Suppressor macrophage treated with lipopolysaccharide for 4 hours (primary cell): ENCODE measurements at regions not wholly inside any gene's neighbourhood (a gene's known extent, or its start where the extent isn't known, plus 50 kb on each side); places are given as distances from the start of the nearest gene placed in this dataset.

Source experiments
- DNase-seq: peaks from one replicate; pipeline ENCODE4 v3.0.0-alpha.2; 2020

DNA sequence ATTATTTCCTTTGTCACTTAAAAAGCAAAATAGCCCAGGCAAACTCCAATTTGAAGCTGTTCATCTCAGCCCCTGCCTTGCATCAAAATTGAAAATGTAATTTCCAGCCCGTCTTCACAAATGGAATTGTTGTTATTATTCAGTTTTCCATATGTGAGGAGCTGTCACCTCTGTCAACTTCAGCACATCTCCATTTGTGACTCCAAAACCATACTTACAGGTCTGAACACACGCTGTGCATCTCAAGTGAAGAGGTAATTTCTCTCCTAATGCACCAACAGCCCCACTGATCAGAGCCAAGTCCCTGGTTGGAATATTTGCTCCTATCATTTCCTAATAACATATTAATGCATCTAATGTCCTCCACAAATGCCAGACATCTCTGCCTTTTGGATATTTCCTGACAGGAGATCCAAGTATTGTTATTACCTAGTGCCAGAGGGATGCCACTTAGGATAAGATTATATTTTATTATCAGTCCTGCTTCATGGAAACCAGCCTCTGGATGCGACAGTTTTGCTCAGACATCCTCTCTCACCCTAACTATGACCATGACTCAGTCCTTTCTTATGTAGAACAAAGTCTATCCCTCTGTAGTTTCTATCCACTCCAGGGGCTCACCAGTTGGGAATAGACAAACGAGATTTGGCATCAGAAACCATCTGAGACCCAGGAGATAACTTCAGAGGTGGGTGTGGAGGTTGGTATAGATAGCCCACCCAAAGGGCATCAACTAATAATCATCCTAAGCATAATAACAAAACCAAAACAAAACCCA is 379.8 kb downstream of the VPS13C start:
- DNase-seq: no peak

DNA sequence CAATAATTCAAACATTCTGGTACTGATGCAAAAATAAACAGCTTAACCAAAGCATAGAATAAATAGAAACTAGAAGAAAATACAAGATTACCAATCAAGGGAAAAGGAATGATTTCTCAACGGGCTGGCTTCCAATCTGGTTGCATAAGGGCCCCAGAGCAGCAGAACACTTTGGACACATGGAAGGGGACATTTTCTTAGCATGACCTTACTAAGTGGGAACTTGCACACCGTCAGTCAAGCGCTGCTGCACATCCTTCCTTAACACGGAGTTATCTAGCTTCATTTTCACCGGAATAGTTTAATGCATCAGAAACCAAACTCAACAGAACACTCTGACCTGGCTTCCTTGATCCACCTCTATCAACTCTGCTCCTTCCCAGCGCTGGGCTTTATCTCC is 388.5 kb downstream of the VPS13C start:
- no peak for DNase-seq

DNA sequence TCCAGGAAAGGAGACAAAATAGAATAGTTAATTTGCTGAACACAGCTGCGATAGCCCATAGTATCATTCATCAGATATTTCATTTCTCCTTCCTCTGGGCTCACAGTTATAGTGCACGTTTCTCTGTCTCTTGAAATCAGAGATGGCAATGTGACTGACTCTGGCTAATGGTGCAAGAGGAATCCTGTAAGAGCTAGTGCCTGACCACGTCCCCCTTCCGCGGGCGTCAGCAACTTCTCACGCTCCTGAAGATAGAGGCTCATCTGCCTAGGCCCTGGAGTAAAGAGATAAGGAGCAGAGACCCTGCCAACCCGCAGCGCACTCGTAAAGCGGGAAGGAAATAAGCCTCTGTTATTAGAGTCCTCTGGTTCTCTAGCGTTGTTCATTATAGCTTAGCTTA is 391.8 kb downstream of the VPS13C start:
- no peak for DNase-seq

DNA sequence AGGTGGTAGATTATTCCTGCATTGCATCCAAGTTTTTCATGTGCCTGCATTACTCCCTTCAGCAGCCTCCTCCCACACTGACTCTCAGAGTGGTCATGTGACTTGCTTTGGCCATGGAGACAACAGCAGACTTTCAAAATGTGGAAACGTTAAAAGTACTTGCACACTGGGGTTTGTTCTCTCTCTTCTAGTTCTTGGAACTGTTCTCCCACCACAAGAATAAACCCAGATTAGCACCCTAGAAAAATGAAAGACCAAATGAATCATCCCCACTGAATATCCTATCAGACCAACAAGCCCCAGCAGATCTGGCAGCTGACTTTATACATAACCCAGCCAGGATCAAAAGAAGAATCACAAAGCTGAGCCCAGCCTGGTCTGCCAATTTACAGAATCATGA is 398.5 kb downstream of the VPS13C start:
- no peak for DNase-seq

DNA sequence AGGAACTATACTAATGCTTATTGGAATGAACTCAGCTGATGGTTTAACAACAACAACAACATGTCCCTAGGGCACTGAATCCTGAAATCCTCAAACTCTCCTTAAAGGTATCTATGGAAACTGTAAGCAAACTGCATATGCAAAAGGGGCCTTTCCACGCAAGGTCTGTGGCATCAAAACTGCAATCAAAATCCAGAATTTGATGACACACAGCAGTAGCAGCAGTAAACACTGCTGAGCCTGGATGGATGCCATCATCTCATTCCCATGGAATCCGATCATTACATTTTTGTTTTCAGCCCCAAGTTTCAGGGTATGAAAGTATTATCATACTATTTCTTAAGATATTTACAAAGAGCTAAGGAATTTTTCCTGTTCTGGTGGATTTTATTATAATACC is 399.7 kb downstream of the VPS13C start:
- no peak for DNase-seq

DNA sequence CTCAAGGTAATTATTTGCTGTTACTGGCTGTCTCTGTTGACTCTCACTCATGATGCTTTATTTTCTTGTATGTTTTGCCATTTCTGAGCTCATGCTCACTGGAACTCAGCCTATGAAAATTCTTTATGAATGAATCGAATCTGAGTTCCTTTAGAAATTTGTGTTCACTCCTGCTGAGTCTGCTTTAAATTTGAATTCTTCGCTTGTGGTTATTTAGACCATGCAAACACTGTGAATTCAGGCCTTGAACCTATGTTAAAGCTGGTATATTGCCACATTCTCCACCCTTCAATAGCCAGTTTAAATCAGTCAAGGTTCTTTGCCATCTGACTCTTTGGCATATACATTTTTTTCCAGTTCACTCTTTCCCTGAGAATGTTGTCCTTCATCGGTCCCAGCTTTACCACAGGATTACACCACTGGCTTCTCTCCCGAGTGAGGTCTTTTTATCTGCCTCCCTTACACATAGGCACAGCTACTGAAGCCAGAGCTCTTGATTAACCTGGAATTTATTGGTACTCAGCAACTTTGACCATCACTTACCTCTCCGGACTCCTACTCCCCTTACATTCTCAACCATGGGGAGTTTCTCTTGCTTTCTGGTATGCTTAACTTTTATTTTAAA is 400.6 kb downstream of the VPS13C start:
- no peak for DNase-seq

DNA sequence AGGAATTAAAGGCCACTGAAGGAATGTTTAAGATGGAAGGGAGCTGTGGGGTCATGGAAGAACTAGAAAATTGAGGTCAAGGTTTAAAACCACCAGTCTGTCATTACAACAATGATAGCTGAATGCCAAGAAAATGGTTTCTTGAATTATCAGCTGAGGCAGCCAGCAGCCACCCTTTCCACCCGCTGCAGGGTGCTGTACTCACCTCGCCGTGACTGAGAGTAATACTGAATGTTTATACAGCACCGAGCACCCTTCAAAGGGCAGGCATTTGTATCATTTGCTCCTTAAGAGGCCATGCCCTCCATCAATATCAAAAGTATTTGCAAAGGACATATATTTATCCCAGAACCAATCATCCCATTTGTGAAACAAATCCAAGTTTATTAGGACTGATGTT is 402.8 kb downstream of the VPS13C start:
- DNase-seq: no peak

DNA sequence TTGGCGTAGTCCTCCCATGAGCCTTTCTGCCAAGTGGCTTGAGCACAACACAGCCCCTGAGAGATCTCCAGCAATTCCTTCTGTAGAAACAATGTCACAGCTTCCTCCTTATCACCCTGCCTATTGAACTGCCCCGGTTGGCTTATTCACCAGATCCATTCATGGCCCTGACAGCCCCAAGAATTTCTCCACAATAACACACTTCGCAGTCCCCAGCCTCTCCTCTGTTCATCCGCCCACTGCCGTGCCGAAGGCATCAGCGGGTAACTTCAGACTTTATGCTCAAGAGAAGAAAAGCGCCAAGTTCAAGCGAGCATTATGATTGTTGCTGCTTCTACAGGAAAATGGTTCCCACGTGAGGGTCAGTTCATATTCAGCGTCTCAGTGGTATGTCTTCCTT is 403.9 kb downstream of the VPS13C start:
- DNase-seq: no peak

DNA sequence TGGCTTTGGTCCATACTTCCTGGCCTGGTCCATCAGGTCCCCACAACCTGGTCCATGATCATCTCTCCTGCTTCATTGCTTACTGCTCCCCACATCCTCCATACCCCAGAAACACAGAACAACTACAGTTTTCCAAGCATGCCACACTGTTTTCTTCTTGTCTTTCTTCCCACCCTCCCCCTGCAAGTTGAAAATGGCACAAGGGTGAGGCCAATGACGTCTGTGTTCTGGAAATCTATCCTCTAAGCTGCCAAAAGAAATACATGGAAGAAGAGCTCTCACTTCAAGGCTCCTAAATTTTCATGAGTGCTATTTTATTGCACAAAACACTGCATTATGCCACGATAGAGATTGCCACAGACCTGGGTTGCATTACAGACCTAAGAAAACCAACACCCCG is 404.4 kb downstream of the VPS13C start:
- DNase-seq: no peak

DNA sequence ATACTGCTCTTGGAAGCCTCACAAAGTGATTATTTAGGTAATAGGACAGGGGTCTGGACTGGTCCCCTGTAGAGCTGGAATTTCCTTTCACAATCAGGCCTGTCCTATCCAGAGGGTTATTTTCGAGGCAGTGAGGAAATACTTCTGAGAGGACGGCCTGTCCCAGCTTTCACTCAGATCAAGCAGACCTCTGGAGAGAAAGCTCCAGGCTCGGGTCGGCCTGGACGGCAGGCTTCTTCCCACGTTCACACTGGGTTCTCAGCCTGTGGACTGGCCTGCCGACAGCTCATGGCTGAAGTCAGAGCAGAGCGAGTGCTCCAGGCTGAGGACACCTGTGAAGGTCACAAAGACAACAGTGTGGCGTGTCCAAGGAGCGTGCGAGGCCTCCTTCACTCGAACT is 405.3 kb downstream of the VPS13C start:
- no peak for DNase-seq

DNA sequence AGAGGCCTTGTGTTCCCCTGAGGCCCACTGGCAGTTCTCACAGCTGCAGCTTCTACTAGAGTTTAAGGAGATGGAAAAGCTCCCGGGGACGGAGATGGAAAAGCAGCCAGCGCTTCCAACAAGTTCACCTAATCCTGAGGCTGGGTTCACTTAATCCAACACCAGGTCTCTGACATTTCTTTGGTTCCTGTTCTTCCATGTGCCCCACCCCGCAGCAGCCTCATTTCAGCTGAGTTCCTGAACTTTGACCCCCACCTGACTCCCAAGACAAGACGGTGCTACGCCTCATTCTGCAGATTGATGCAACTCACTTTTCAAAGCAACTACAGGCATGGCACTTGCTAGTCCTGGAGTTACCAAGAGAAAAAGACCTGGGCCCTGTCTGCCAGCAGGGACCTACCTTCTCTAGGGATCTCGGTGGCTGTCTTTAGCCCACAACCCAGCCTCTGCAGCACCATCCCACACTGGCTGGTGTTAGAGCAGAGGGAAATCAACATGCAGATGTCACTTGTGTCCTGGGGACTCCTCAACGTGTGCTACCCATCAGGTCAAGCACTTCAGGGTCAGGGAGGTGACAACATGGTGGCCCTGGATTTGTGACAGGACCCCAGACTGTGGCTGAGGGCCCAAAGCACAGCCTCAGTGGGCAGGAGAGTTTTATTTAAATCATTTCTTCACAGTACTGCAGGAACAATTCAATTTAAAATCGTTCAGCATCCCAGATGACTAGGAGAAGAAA is 406.1 kb downstream of the VPS13C start:
- no peak for DNase-seq

DNA sequence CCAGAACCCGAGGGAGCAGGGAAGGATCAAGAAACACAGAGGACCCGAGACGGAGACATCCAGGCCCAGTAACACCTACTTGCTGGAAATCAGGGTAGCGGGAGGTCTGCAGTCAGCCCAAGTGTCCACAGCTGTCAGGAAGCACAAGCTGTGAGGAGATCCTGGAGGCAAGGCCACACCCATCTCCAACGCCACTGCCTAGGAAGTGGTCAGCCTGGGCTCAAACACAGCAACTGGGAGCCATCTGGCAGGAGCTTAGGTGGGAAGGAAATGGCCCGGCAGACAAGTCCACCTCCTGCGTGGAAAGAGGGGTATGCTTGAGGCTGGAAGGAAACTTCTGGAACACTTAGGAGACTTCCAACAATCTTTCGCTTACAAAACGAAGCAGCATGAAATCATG is 407.1 kb downstream of the VPS13C start:
- DNase-seq: no peak

DNA sequence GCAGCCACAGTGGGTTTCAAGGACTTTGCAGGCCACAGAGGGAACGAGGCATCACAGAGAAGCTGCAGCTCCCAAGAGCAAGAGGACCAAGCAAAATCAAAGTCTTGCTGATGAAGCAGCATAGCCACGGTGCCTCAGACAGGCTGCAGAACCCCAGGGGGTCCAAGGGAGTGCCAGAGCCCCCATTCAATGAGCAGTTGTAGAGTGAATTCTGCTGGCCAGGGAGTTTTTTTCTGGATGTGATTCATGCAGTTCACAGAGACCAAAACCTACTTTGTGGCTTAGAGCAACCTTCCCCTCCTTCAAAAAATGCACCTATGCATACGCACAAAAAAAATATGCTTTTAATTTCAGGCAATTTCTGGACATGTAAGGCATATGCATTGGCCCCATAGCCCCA is 409.0 kb downstream of the VPS13C start:
- DNase-seq: no peak

DNA sequence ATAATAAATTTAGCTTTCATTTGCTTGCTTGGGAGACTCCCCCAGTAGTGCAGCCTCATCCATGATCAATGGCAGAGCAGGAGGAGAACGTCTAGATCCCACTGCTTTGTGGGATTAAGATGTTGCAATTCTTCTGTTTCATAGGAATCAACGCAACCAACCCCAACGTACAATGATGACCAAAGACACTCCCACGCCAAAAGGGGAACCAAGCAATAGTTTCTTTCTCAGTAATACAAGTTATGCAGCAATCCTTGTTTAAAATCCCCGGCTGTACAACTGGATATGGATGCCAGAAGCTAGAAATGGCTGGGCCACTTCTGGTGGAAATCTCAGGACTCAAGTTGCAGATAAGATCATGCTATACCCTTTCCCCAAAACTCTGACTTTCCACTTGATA is 411.2 kb downstream of the VPS13C start:
- DNase-seq: peak; percentile 63

DNA sequence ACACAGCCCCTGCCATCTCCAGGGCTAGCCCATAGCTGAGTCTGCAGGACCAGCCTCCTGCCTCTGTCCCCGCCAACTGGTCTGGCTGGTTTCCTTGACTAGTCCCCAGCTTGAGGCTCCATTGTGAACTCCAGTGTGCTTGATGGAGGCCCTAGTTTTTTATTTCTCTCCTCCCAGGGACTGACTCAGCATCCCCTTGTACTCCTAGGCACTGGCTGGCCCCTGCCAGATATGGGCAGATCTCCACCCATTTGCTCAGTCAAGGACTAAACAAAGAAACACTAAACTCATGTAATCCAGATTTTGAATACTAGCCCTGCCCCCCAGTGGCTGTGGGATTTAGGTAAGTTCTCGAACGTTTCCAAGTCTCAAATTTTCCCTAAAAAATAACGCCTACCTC is 415.4 kb upstream of the RORA start:
- no peak for DNase-seq

DNA sequence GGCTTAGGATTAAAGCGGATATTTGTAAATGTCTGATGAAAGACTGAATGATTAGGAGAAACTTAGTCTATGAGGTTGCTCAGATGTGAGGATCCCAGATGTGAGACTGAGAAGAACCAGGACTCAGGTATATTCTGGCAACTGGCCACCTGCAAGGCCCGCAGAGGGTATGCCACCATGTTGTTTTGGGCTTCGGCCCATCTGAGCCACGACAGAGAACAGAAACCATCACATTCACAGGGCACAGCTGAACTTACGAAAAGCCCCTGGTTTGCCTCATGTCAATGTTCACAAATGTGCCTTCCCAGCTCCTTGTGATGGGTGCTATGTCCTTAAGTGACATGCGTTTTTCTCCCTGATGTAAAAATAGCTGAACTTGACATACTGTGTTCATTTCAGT is 412.5 kb upstream of the RORA start:
- DNase-seq: no peak

DNA sequence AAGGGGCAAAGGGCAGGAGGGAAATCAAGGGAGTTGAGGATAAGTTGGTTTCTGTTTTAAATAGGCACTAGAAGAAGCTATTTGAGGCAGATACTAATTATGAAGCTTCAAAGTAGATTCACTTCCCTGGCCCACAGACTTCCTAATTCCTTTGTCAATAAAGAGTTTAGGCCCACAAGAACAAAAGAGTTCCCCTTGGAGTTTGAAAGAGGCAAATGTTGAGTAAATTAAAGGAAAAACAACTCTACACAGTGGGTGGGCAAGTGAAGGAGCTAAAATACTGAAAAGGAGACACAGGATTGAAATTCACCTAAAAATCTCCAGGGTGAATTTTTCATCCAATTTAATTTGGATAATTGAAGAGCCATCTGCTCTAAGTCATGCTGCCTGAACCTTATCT is 411.7 kb upstream of the RORA start:
- DNase-seq: no peak

DNA sequence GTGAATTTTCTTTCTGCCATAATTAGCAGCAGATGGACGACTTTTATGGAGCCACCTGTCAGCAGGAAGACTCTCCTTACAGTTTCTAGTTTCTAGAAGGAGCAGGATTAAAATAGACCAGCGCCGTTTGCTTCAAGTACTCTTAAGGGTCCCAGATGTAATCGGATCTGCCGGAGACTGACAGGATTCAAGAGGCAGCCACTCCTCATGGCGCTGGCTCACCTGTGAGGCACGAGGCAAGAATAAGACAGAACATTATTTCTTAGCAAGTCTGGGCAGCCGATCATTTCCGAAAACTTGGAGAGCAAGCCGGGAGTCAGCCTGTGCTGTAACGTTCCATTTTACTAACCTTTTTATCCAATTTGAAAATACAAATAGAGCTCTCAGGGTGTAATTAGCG is 410.4 kb upstream of the RORA start:
- no peak for DNase-seq

DNA sequence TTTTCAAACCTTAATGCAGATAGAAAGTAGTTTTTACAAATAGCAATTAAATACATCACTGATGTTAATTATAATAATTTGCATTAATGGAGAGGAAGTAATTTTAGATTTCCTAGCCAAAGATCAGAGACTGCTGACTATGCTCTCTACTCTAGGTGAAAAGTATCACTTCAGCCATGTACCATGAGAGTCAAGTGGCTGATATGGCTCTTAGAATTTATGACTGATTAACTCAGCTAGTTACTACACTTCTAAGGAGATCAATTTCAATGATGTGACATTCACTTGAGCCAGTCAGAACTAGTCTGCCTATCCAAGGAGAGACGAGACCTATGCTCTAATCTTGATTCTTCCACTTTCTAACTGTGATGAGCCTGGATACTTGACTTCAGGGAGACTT is 405.7 kb upstream of the RORA start:
- DNase-seq: no peak

DNA sequence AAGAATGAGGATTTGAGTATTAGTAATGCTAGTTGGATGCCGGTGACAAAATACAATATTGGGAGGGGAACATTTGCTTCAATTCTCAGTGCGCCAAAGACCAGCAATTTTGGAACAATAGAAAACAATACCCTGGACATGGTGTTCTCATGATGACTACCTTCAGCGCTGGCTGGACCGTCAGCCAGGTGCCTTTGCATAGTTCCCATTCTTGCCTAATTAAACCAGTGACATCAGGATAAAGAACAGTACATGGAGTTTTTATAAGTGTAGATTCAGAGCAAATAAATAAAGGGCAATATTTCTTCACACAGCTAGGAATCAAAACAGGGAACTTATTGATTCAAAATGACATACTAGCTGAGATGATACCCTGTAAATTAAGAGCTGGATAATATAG is 404.8 kb upstream of the RORA start:
- DNase-seq: no peak

DNA sequence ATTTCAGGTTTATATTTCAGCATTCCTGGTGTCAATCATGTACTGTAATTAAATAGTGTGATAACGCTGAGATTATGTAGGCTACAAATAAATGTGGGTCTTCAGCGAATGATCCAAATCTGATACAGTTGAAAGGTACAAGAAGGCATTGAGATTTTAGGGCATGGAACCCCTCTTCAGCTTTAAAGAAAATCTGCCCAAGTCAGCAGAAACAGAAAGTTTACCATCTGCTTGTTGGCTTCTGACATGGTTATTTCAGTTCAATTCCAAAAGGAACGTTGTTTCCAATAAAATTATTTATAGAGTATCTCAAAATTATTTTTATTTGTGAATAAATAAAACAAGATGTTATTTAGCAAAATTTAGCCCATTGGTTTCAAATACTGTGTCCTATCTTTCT is 400.2 kb upstream of the RORA start:
- no peak for DNase-seq

DNA sequence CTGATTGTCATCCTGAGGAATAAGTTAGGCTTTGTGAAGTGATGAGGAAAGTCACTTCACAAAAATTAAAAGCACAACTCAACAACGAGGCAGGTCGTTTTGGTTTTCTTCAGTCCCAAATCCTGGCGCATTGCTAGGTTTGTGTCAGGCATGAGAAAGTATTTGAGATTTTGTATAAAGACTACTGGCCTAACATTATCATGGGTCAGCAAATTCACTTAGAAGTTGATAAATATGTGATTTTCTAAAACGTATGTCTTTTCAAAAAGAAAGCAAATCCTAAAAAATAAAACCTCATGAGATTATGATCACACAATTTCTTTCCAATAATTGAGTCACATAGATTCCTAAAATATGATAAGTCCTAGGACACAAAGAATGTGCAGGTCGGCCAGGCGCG is 395.8 kb upstream of the RORA start:
- DNase-seq: no peak

DNA sequence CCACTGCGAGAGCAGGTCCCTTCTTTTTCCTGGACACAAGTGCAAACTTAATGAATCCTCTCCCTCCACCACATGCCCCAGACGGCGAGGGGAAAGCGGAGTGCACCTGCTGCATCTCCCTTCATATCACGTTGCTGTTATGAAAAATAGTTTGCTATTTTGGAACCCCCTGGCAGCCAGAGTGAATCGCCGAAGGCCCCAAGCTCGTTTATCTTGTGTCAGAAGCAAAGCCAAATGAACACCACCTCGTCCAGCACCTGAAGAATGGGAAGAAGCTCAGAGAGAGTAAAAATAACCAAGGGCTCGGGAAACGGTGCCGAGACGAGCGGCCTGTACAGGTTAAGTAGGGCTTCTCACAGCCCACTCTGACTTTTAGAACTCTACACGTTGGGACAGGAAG is 394.6 kb upstream of the RORA start:
- no peak for DNase-seq

DNA sequence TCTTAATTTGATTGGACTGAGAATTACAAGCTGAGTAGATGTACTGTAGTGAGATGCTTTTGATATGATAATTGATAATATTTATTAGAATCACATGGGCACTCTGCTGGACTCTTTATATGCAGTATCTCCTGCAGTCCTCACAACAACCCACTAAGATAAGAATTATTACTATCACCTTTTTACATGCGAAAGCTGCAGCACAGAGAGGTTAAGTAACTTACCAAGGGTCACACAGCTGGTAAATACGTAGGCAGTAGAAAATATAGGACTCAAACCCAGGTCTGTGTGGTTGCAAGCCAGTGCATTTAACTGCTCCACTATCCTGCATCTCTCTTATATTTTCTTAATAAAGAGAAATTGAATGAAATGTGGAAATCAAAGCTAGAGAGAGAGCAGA is 392.8 kb upstream of the RORA start:
- DNase-seq: no peak
